ENCODE measurements at regions not wholly inside any gene's neighbourhood (a gene's known extent, or its start where the extent isn't known, plus 50 kb on each side); places are given as distances from the start of the nearest gene placed in this dataset.

GRCh38 chr3:59515966-59516365 is 466.1 kb upstream of the CFAP20DC start:
- no peak overlapping the region for H3K27ac ChIP-seq (ENCODE audit: low read length)
- no peaks in the 10 kb centered on the region for H3K9me3 ChIP-seq (ENCODE audit: control insufficient read depth in 1 of 2, low read length in 2 of 2)
- H3K4me3 ChIP-seq (ENCODE audit: low read depth in 1 of 2, low read length in 2 of 2): no peak overlapping the region

GRCh38 chr3:59514865-59515482 is 465.1 kb upstream of the CFAP20DC start:
- Histone ChIP-seq H3K9me3 (ENCODE audit: control insufficient read depth in 1 of 2, low read length in 2 of 2) (no peaks in the 10 kb centered on the region), H3K36me3 (ENCODE audit: control insufficient read depth in 1 of 2, insufficient read depth in 2 of 2, low read length in 2 of 2) (no peaks in the 10 kb centered on the region), H3K4me3 (ENCODE audit: low read depth in 1 of 2, low read length in 2 of 2) (no peak overlapping the region), H3K27ac (ENCODE audit: low read length) (no peak overlapping the region), H3K27me3 (ENCODE audit: low read depth, low read length) (no peaks in the 10 kb centered on the region), H3K4me1 (ENCODE audit: control insufficient read depth in 1 of 2, insufficient read depth in 2 of 2, low read length in 2 of 2) (no peaks in the 10 kb centered on the region)

More at GRCh38 chr3:59515966-59516365, 466.1 kb upstream of the CFAP20DC start:
- H3K27me3 ChIP-seq (ENCODE audit: low read depth, low read length): no peaks in the 10 kb centered on the region
- no peaks in the 10 kb centered on the region for H3K36me3 ChIP-seq (ENCODE audit: control insufficient read depth in 1 of 2, insufficient read depth in 2 of 2, low read length in 2 of 2)
- H3K4me1 ChIP-seq (ENCODE audit: control insufficient read depth in 1 of 2, insufficient read depth in 2 of 2, low read length in 2 of 2): no peaks in the 10 kb centered on the region

- no peaks in the 10 kb centered on the region for H3K9me3 ChIP-seq (ENCODE audit: control insufficient read depth in 1 of 2, low read length in 2 of 2)
- no peaks in the 10 kb centered on the region for H3K4me1 ChIP-seq (ENCODE audit: control insufficient read depth in 1 of 2, insufficient read depth in 2 of 2, low read length in 2 of 2)
- H3K36me3 ChIP-seq (ENCODE audit: control insufficient read depth in 1 of 2, insufficient read depth in 2 of 2, low read length in 2 of 2): no peaks in the 10 kb centered on the region
- H3K4me3 ChIP-seq (ENCODE audit: low read depth in 1 of 2, low read length in 2 of 2): no peak overlapping the region
- no peak overlapping the region for H3K27ac ChIP-seq (ENCODE audit: low read length)
- no peaks in the 10 kb centered on the region for H3K27me3 ChIP-seq (ENCODE audit: low read depth, low read length)
Observed at GRCh38 chr3:59513570-59513969, 463.7 kb upstream of the CFAP20DC start.

- no peaks in the 10 kb centered on the region for H3K4me1 ChIP-seq (ENCODE audit: control insufficient read depth in 1 of 2, insufficient read depth in 2 of 2, low read length in 2 of 2)
Observed at GRCh38 chr3:59512066-59512465, 462.2 kb upstream of the CFAP20DC start.

GRCh38 chr3:59510576-59510975 is 460.8 kb upstream of the CFAP20DC start:
- H3K9me3 ChIP-seq (ENCODE audit: control insufficient read depth in 1 of 2, low read length in 2 of 2): no peaks in the 10 kb centered on the region
- H3K36me3 ChIP-seq (ENCODE audit: control insufficient read depth in 1 of 2, insufficient read depth in 2 of 2, low read length in 2 of 2): no peaks in the 10 kb centered on the region
- H3K27ac ChIP-seq (ENCODE audit: low read length): no peak overlapping the region
- H3K4me1 ChIP-seq (ENCODE audit: control insufficient read depth in 1 of 2, insufficient read depth in 2 of 2, low read length in 2 of 2): no peaks in the 10 kb centered on the region
- H3K4me3 ChIP-seq (ENCODE audit: low read depth in 1 of 2, low read length in 2 of 2): no peak overlapping the region
- no peaks in the 10 kb centered on the region for H3K27me3 ChIP-seq (ENCODE audit: low read depth, low read length)

More at GRCh38 chr3:59512066-59512465, 462.2 kb upstream of the CFAP20DC start:
- Histone ChIP-seq H3K27ac (ENCODE audit: low read length) (no peak overlapping the region), H3K36me3 (ENCODE audit: control insufficient read depth in 1 of 2, insufficient read depth in 2 of 2, low read length in 2 of 2) (no peaks in the 10 kb centered on the region), H3K9me3 (ENCODE audit: control insufficient read depth in 1 of 2, low read length in 2 of 2) (no peaks in the 10 kb centered on the region), H3K4me3 (ENCODE audit: low read depth in 1 of 2, low read length in 2 of 2) (no peak overlapping the region), H3K27me3 (ENCODE audit: low read depth, low read length) (no peaks in the 10 kb centered on the region)

GRCh38 chr3:59508273-59508672 is 458.4 kb upstream of the CFAP20DC start:
- Histone ChIP-seq H3K4me1 (ENCODE audit: control insufficient read depth in 1 of 2, insufficient read depth in 2 of 2, low read length in 2 of 2) (no peaks in the 10 kb centered on the region), H3K4me3 (ENCODE audit: low read depth in 1 of 2, low read length in 2 of 2) (no peak overlapping the region), H3K36me3 (ENCODE audit: control insufficient read depth in 1 of 2, insufficient read depth in 2 of 2, low read length in 2 of 2) (no peaks in the 10 kb centered on the region), H3K9me3 (ENCODE audit: control insufficient read depth in 1 of 2, low read length in 2 of 2) (no peaks in the 10 kb centered on the region), H3K27ac (ENCODE audit: low read length) (no peak overlapping the region), H3K27me3 (ENCODE audit: low read depth, low read length) (no peaks in the 10 kb centered on the region)

- Histone ChIP-seq H3K36me3 (ENCODE audit: control insufficient read depth in 1 of 2, insufficient read depth in 2 of 2, low read length in 2 of 2) (no peaks in the 10 kb centered on the region), H3K4me1 (ENCODE audit: control insufficient read depth in 1 of 2, insufficient read depth in 2 of 2, low read length in 2 of 2) (no peaks in the 10 kb centered on the region), H3K27me3 (ENCODE audit: low read depth, low read length) (no peaks in the 10 kb centered on the region), H3K27ac (ENCODE audit: low read length) (no peak overlapping the region), H3K4me3 (ENCODE audit: low read depth in 1 of 2, low read length in 2 of 2) (no peak overlapping the region), H3K9me3 (ENCODE audit: control insufficient read depth in 1 of 2, low read length in 2 of 2) (no peaks in the 10 kb centered on the region)
Observed at GRCh38 chr3:59506191-59506590, 456.4 kb upstream of the CFAP20DC start.

GRCh38 chr3:59503441-59503840 is 453.6 kb upstream of the CFAP20DC start:
- Histone ChIP-seq H3K27ac (ENCODE audit: low read length) (no peak overlapping the region), H3K4me3 (ENCODE audit: low read depth in 1 of 2, low read length in 2 of 2) (no peak overlapping the region)

GRCh38 chr3:59502806-59503205 is 453.0 kb upstream of the CFAP20DC start:
- Histone ChIP-seq H3K4me3 (ENCODE audit: low read depth in 1 of 2, low read length in 2 of 2) (no peak overlapping the region), H3K27me3 (ENCODE audit: low read depth, low read length) (no peaks in the 10 kb centered on the region), H3K27ac (ENCODE audit: low read length) (no peak overlapping the region), H3K4me1 (ENCODE audit: control insufficient read depth in 1 of 2, insufficient read depth in 2 of 2, low read length in 2 of 2) (no peaks in the 10 kb centered on the region), H3K9me3 (ENCODE audit: control insufficient read depth in 1 of 2, low read length in 2 of 2) (no peaks in the 10 kb centered on the region), H3K36me3 (ENCODE audit: control insufficient read depth in 1 of 2, insufficient read depth in 2 of 2, low read length in 2 of 2) (no peaks in the 10 kb centered on the region)

More at GRCh38 chr3:59503441-59503840, 453.6 kb upstream of the CFAP20DC start:
- Histone ChIP-seq H3K4me1 (ENCODE audit: control insufficient read depth in 1 of 2, insufficient read depth in 2 of 2, low read length in 2 of 2) (no peaks in the 10 kb centered on the region), H3K27me3 (ENCODE audit: low read depth, low read length) (no peaks in the 10 kb centered on the region), H3K9me3 (ENCODE audit: control insufficient read depth in 1 of 2, low read length in 2 of 2) (no peaks in the 10 kb centered on the region), H3K36me3 (ENCODE audit: control insufficient read depth in 1 of 2, insufficient read depth in 2 of 2, low read length in 2 of 2) (no peaks in the 10 kb centered on the region)

GRCh38 chr3:59499954-59500353 is 450.1 kb upstream of the CFAP20DC start:
- Histone ChIP-seq H3K27me3 (ENCODE audit: low read depth, low read length) (no peaks in the 10 kb centered on the region), H3K27ac (ENCODE audit: low read length) (no peak overlapping the region)

GRCh38 chr3:59499000-59499399 is 449.2 kb upstream of the CFAP20DC start:
- no peaks in the 10 kb centered on the region for H3K27me3 ChIP-seq (ENCODE audit: low read depth, low read length)
- H3K36me3 ChIP-seq (ENCODE audit: control insufficient read depth in 1 of 2, insufficient read depth in 2 of 2, low read length in 2 of 2): no peaks in the 10 kb centered on the region
- H3K4me1 ChIP-seq (ENCODE audit: control insufficient read depth in 1 of 2, insufficient read depth in 2 of 2, low read length in 2 of 2): no peaks in the 10 kb centered on the region
- no peak overlapping the region for H3K27ac ChIP-seq (ENCODE audit: low read length)
- H3K4me3 ChIP-seq (ENCODE audit: low read depth in 1 of 2, low read length in 2 of 2): no peak overlapping the region
- no peaks in the 10 kb centered on the region for H3K9me3 ChIP-seq (ENCODE audit: control insufficient read depth in 1 of 2, low read length in 2 of 2)

More at GRCh38 chr3:59499954-59500353, 450.1 kb upstream of the CFAP20DC start:
- no peaks in the 10 kb centered on the region for H3K9me3 ChIP-seq (ENCODE audit: control insufficient read depth in 1 of 2, low read length in 2 of 2)
- no peaks in the 10 kb centered on the region for H3K4me1 ChIP-seq (ENCODE audit: control insufficient read depth in 1 of 2, insufficient read depth in 2 of 2, low read length in 2 of 2)
- H3K4me3 ChIP-seq (ENCODE audit: low read depth in 1 of 2, low read length in 2 of 2): no peak overlapping the region
- H3K36me3 ChIP-seq (ENCODE audit: control insufficient read depth in 1 of 2, insufficient read depth in 2 of 2, low read length in 2 of 2): no peaks in the 10 kb centered on the region

GRCh38 chr3:59496250-59496649 is 446.4 kb upstream of the CFAP20DC start:
- no peaks in the 10 kb centered on the region for H3K36me3 ChIP-seq (ENCODE audit: control insufficient read depth in 1 of 2, insufficient read depth in 2 of 2, low read length in 2 of 2)
- no peak overlapping the region for H3K27ac ChIP-seq (ENCODE audit: low read length)
- no peaks in the 10 kb centered on the region for H3K9me3 ChIP-seq (ENCODE audit: control insufficient read depth in 1 of 2, low read length in 2 of 2)
- no peak overlapping the region for H3K4me3 ChIP-seq (ENCODE audit: low read depth in 1 of 2, low read length in 2 of 2)
- no peaks in the 10 kb centered on the region for H3K4me1 ChIP-seq (ENCODE audit: control insufficient read depth in 1 of 2, insufficient read depth in 2 of 2, low read length in 2 of 2)
- H3K27me3 ChIP-seq (ENCODE audit: low read depth, low read length): no peaks in the 10 kb centered on the region
